HEK293 (cell line): ENCODE measurements at regions not wholly inside any gene's neighbourhood (a gene's known extent, or its start where the extent isn't known, plus 50 kb on each side); places are given as distances from the start of the nearest gene placed in this dataset.

Source experiments
- CTCF ChIA-PET: fragments of 350-600 bp; formaldehyde crosslinking; extraction: SDS; loops from one replicate; lab custom pipeline; 2021; ENCODE audit warnings: antibody characterized with exemption; lab: Yijun Ruan, JAX
- POLR2A ChIA-PET: fragments of 300-600 bp; formaldehyde crosslinking; extraction: SDS; loops from one replicate; lab custom pipeline; 2020; ENCODE audit warnings: antibody characterized with exemption, inconsistent platforms; lab: Yijun Ruan, JAX
- H3K27ac ChIP-seq: fragments of 200-500 bp; sonication (Bioruptor generic); 2 replicates; pipeline ENCODE4 v1.5.1; 2014; ENCODE audit warnings: low read depth, low read length, control low read depth, inconsistent platforms; ENCODE audit errors: extremely low read depth
- H3K36me3 ChIP-seq, 2 experiments: fragments of 200-500 bp in 1 of 2; sonication (Bioruptor generic) in 1 of 2; 1 replicate in 1 of 2; 2 replicates in 1 of 2; pipeline ENCODE4 v1.5.1; 2014 to 2017; ENCODE audit warnings: inconsistent platforms in 2 of 2, low read length in 2 of 2; ENCODE audit not compliant: control insufficient read depth in 2 of 2, insufficient read depth in 1 of 2
- H3K4me1 ChIP-seq: fragments of 200-500 bp; sonication (Bioruptor generic); 2 replicates; pipeline ENCODE4 v1.5.1; 2014; ENCODE audit warnings: mild to moderate bottlenecking, low read length, inconsistent platforms; ENCODE audit not compliant: control insufficient read depth, insufficient read depth
- H3K4me3 ChIP-seq: 2 replicates; pipeline ENCODE4 v1.5.1; 2011; ENCODE audit warnings: low read depth, mild to moderate bottlenecking, control low read depth, low read length, moderate library complexity
- H3K9me3 ChIP-seq: fragments of 200-500 bp; sonication (Bioruptor generic); 2 replicates; pipeline ENCODE4 v1.5.1; 2014; ENCODE audit warnings: low read depth, low read length, inconsistent platforms; ENCODE audit not compliant: control insufficient read depth, insufficient read depth
- EGR2 ChIP-seq: fragments of 450-650 bp; formaldehyde crosslinking; IDR thresholded peaks from 2 replicates; pipeline ENCODE4 v1.5.1; 2016; ENCODE audit warnings: low read depth, missing biosample characterization, missing genetic modification characterization
- PRDM6 ChIP-seq: fragments of 450-650 bp; formaldehyde crosslinking; IDR thresholded peaks from 2 replicates; pipeline ENCODE4 v1.5.1; 2017; ENCODE audit warnings: missing biosample characterization, missing genetic modification characterization
- ZNF157 ChIP-seq: fragments of 450-650 bp; formaldehyde crosslinking; IDR thresholded peaks from 2 replicates; pipeline ENCODE4 v1.5.1; 2016; ENCODE audit warnings: missing biosample characterization, missing genetic modification characterization
- ZNF18 ChIP-seq: fragments of 450-650 bp; formaldehyde crosslinking; IDR thresholded peaks from 2 replicates; pipeline ENCODE4 v1.5.1; 2016; ENCODE audit warnings: missing biosample characterization, missing genetic modification characterization
- ZNF202 ChIP-seq: fragments of 450-650 bp; formaldehyde crosslinking; IDR thresholded peaks from 2 replicates; pipeline ENCODE4 v1.5.1; 2016; ENCODE audit warnings: missing biosample characterization, missing genetic modification characterization, borderline replicate concordance
- ZNF280C ChIP-seq: fragments of 450-650 bp; formaldehyde crosslinking; IDR thresholded peaks from 2 replicates; pipeline ENCODE4 v1.5.1; 2016; ENCODE audit warnings: missing biosample characterization, missing genetic modification characterization
- ZNF37A ChIP-seq: fragments of 450-650 bp; IDR thresholded peaks from 2 replicates; pipeline ENCODE4 v1.5.1; 2018; ENCODE audit warnings: missing biosample characterization, missing genetic modification characterization
- ZNF48 ChIP-seq: fragments of 450-650 bp; formaldehyde crosslinking; IDR thresholded peaks from 2 replicates; pipeline ENCODE4 v1.5.1; 2016; ENCODE audit warnings: missing biosample characterization, missing genetic modification characterization
- ZNF548 ChIP-seq: fragments of 450-650 bp; formaldehyde crosslinking; IDR thresholded peaks from 2 replicates; pipeline ENCODE4 v1.5.1; 2016; ENCODE audit warnings: missing biosample characterization, missing genetic modification characterization
- ZNF558 ChIP-seq: fragments of 450-650 bp; formaldehyde crosslinking; IDR thresholded peaks from 2 replicates; pipeline ENCODE4 v1.5.1; 2016; ENCODE audit warnings: missing biosample characterization, missing genetic modification characterization
- ZNF596 ChIP-seq: fragments of 450-650 bp; IDR thresholded peaks from 2 replicates; pipeline ENCODE4 v1.5.0; 2018; ENCODE audit warnings: missing biosample characterization, mild to moderate bottlenecking, missing genetic modification characterization, moderate library complexity
- ZNF626 ChIP-seq: fragments of 450-650 bp; sonication (Bioruptor Pico); formaldehyde crosslinking; IDR thresholded peaks from 2 replicates; pipeline ENCODE4 v1.5.1; 2018; ENCODE audit warnings: missing biosample characterization, missing genetic modification characterization, inconsistent platforms
- TF ChIP-seq, protein P1 (sequence below): fragments of 450-650 bp; formaldehyde crosslinking; IDR thresholded peaks from 2 replicates; pipeline ENCODE4 v1.5.1; 2016; ENCODE audit warnings: missing biosample characterization, missing genetic modification characterization
- TF ChIP-seq, protein P2 (sequence below): fragments of 450-650 bp; formaldehyde crosslinking; IDR thresholded peaks from 2 replicates; pipeline ENCODE4 v1.5.1; 2017; ENCODE audit warnings: missing biosample characterization, mild to moderate bottlenecking, missing genetic modification characterization, moderate library complexity
- TF ChIP-seq, protein P3 (sequence below): fragments of 450-650 bp; formaldehyde crosslinking; IDR thresholded peaks from 2 replicates; pipeline ENCODE4 v1.5.1; 2016; ENCODE audit warnings: missing biosample characterization, missing genetic modification characterization

GRCh38 chr5:165425594-165425993, 1920.2 kb downstream of the MAT2B start (continued):
- TF ChIP-seq, protein P1, sequence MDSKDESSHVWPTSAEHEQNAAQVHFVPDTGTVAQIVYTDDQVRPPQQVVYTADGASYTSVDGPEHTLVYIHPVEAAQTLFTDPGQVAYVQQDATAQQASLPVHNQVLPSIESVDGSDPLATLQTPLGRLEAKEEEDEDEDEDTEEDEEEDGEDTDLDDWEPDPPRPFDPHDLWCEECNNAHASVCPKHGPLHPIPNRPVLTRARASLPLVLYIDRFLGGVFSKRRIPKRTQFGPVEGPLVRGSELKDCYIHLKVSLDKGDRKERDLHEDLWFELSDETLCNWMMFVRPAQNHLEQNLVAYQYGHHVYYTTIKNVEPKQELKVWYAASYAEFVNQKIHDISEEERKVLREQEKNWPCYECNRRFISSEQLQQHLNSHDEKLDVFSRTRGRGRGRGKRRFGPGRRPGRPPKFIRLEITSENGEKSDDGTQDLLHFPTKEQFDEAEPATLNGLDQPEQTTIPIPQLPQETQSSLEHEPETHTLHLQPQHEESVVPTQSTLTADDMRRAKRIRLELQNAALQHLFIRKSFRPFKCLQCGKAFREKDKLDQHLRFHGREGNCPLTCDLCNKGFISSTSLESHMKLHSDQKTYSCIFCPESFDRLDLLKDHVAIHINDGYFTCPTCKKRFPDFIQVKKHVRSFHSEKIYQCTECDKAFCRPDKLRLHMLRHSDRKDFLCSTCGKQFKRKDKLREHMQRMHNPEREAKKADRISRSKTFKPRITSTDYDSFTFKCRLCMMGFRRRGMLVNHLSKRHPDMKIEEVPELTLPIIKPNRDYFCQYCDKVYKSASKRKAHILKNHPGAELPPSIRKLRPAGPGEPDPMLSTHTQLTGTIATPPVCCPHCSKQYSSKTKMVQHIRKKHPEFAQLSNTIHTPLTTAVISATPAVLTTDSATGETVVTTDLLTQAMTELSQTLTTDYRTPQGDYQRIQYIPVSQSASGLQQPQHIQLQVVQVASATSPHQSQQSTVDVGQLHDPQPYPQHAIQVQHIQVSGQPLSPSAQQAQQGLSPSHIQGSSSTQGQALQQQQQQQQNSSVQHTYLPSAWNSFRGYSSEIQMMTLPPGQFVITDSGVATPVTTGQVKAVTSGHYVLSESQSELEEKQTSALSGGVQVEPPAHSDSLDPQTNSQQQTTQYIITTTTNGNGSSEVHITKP: no peak
- no peak for TF ChIP-seq EGR2 (tag by site-specific recombination)
- no peak for TF ChIP-seq ZNF548 (tag by site-specific recombination)
- no peak for TF ChIP-seq ZNF558
- no peak for TF ChIP-seq ZNF18 (tag by site-specific recombination)
- TF ChIP-seq, protein P2, sequence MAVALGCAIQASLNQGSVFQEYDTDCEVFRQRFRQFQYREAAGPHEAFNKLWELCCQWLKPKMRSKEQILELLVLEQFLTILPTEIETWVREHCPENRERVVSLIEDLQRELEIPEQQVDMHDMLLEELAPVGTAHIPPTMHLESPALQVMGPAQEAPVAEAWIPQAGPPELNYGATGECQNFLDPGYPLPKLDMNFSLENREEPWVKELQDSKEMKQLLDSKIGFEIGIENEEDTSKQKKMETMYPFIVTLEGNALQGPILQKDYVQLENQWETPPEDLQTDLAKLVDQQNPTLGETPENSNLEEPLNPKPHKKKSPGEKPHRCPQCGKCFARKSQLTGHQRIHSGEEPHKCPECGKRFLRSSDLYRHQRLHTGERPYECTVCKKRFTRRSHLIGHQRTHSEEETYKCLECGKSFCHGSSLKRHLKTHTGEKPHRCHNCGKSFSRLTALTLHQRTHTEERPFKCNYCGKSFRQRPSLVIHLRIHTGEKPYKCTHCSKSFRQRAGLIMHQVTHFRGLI (tag by site-specific recombination): no peak
- TF ChIP-seq, all 188 proteins: peak for 0

GRCh38 chr5:165448753-165449152, 1943.3 kb downstream of the MAT2B start:
- ChIA-PET CTCF (no interaction called here), POLR2A (no interaction called here)
- H3K36me3 ChIP-seq: no peaks in the 10 kb centered on the region

More at GRCh38 chr5:165448753-165449152, 1943.3 kb downstream of the MAT2B start:
- no peak for TF ChIP-seq ZNF202 (tag by site-specific recombination)
- no peak for TF ChIP-seq ZNF48 (tag by site-specific recombination)
- no peak for TF ChIP-seq ZNF37A (tag by site-specific recombination)
- TF ChIP-seq PRDM6 (tag by site-specific recombination): no peak
- no peak for TF ChIP-seq ZNF280C (tag by site-specific recombination)
- TF ChIP-seq, protein P3, sequence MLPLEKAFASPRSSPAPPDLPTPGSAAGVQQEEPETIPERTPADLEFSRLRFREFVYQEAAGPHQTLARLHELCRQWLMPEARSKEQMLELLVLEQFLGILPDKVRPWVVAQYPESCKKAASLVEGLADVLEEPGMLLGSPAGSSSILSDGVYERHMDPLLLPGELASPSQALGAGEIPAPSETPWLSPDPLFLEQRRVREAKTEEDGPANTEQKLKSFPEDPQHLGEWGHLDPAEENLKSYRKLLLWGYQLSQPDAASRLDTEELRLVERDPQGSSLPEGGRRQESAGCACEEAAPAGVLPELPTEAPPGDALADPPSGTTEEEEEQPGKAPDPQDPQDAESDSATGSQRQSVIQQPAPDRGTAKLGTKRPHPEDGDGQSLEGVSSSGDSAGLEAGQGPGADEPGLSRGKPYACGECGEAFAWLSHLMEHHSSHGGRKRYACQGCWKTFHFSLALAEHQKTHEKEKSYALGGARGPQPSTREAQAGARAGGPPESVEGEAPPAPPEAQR (tag by site-specific recombination): no peak
- TF ChIP-seq ZNF157 (tag by site-specific recombination): no peak
- TF ChIP-seq ZNF596 (tag by site-specific recombination): no peak
- no peak for TF ChIP-seq ZNF626 (tag by site-specific recombination)
- TF ChIP-seq, all 188 proteins: peak for 0
- Histone ChIP-seq H3K27ac (no peak overlapping the region), H3K4me1 (no peaks in the 10 kb centered on the region), H3K4me3 (no peak overlapping the region), H3K9me3 (no peaks in the 10 kb centered on the region)
